Heart right ventricle (tissue), 16 donors: ENCODE measurements at regions not wholly inside any gene's neighbourhood (a gene's known extent, or its start where the extent isn't known, plus 50 kb on each side); places are given as distances from the start of the nearest gene placed in this dataset.

ENCODE experiments used
- ATAC-seq, 8 donors: fragments of 200-7000 bp; cut with Tn5 transposase; one replicate each; pipeline ENCODE4 v1.9.1; 2020; ENCODE audit warnings: mild to moderate bottlenecking in 8 of 8, moderate library complexity in 8 of 8, moderate number of reproducible peaks in 1 of 8
- DNase-seq, 2 donors: peaks; one replicate each; pipeline ENCODE4 v3.0.0-alpha.2; 2020
- H3K27ac ChIP-seq, 10 donors: fragments of 200-600 bp; sonication (generic) in 2 of 10; one replicate each; pipeline versions ENCODE4 v1.5.0 to v1.8.0; 2020 to 2022; ENCODE audit warnings: mild to moderate bottlenecking in 3 of 10
- H3K27me3 ChIP-seq, 7 donors: fragments of 200-600 bp; one replicate each; pipeline ENCODE4 v1.8.0; 2021 to 2022; ENCODE audit warnings: mild to moderate bottlenecking in 2 of 7
- H3K36me3 ChIP-seq, 9 donors: fragments of 200-600 bp; sonication (generic) in 1 of 9; one replicate each; pipeline versions ENCODE4 v1.5.0 to v1.8.0; 2020 to 2022; ENCODE audit warnings: mild to moderate bottlenecking in 2 of 9
- H3K4me1 ChIP-seq, 9 donors: fragments of 200-600 bp; sonication (generic) in 1 of 9; one replicate each; pipeline versions ENCODE4 v1.5.0 to v1.8.0; 2020 to 2022; ENCODE audit warnings: mild to moderate bottlenecking in 4 of 9
- H3K4me3 ChIP-seq, 10 donors: fragments of 200-600 bp; sonication (generic) in 2 of 10; one replicate each; pipeline versions ENCODE4 v1.5.0 to v1.8.0; 2020 to 2022; ENCODE audit warnings: mild to moderate bottlenecking in 7 of 10, moderate library complexity in 2 of 10
- H3K9me3 ChIP-seq, 11 donors: fragments of 200-600 bp in 10 of 11; sonication (generic) in 2 of 11; one replicate each; pipeline versions ENCODE4 v1.5.0 to v1.8.0; 2013 to 2022; ENCODE audit warnings: mild to moderate bottlenecking in 2 of 11, control low read depth in 1 of 11, moderate library complexity in 1 of 11
- CTCF ChIP-seq, 9 donors: fragments of 200-600 bp; sonication (generic) in 2 of 9; IDR thresholded peaks; one replicate each; pipeline versions ENCODE4 v1.5.0 to v1.8.0; 2021 to 2022; ENCODE audit warnings: antibody characterized with exemption in 9 of 9, mild to moderate bottlenecking in 5 of 9, moderate library complexity in 1 of 9
- WGBS, 2 donors: extraction: QIAGEN DNeasy Blood & Tissue Kit; methylation state at CpG; one replicate each; pipeline ENCODE4 v1.1.7; 2013; ENCODE audit warnings: inconsistent platforms in 1 of 2; 5-methylcytosine and 5-hydroxymethylcytosine counted together
- intact Hi-C, 10 donors: fragments of 100-400 bp; cut with DNase I; formaldehyde crosslinking; loops; one replicate each; pipeline versions ENCODE4 v1.11.1 to v1.14.2; 2022
- donor health status: Arrhythmogenic right ventricular cardiomyopathy.
- donor health status: ischemic (EF 13 %, LVEDD 7.1; RV severe dilation, severe dysfunction).
- donor health status: healthy with polysubstance abuse.
- donor health status: DM: no; HTN: yes; CAD: no.
- donor health status: DM: no; HTN: no; CAD: no.
- donor health status: ischemic (EF 25% LVEDD 6.9; RV normal size, moderate dysfunction).
- donor health status: ischemic (EF 25% LVEDD 5.7; RV mildly dilated, moderate dysfunction).
- donor health status: healthy.
- donor health status: DM: yes; HTN: yes; CAD: no.
- donor health status: Ischemic cardiomyopathy.
- donor health status: ischemic (EF 35%, LVEDD 5.7; RV mildly dilated, moderate dysfunction).
- donor health status: nonischemic (EF 11% LVEDD 7.7; RV severe dilation, severe dysfunction).
- donor health status: DM: yes; HTN: yes; CAD: no.
- donor health status: PGD.
- donor health status: ischemic (EF 29% LVEDD 5.4; RV normal size, mild dysfunction).
- donor health status: nonischemic (EF 23%, LVEDD 6.1; RV moderate dilation, normal function).

- 38 to 39% methylated on average over 2 of the region's 2 CpGs for WGBS, 2 donors
- no peak for DNase-seq
- intact Hi-C loops = loop anchor here in 2 of 10 donors (10.0 kb wide), 3 partner anchors 268 to 298 kb away; partner anchors contain the start of gene MN1 (in 1 of the 2)
- H3K36me3 ChIP-seq = no peaks in the 10 kb centered on the region
- no peaks in the 10 kb centered on the region for H3K27me3 ChIP-seq
- H3K4me1 ChIP-seq = peaks cover 0 to 27% (median 10%) of the 10 kb centered on the region in 9 donors
- peak overlapping the region in 6 of 10 donors; percentile 33 to 81 (median 56) for H3K27ac ChIP-seq
- no peak for ATAC-seq
- H3K4me3 ChIP-seq = no peak overlapping the region
- H3K9me3 ChIP-seq = peaks cover 0 to 24% (median 0%) of the 10 kb centered on the region in 11 donors
- no peak for TF ChIP-seq CTCF (IDR thresholded peaks at IDR 0.05)
These were observed 288.5 kb downstream of the MN1 start for GRCh38 chr22:27513021-27513420.

DNA sequence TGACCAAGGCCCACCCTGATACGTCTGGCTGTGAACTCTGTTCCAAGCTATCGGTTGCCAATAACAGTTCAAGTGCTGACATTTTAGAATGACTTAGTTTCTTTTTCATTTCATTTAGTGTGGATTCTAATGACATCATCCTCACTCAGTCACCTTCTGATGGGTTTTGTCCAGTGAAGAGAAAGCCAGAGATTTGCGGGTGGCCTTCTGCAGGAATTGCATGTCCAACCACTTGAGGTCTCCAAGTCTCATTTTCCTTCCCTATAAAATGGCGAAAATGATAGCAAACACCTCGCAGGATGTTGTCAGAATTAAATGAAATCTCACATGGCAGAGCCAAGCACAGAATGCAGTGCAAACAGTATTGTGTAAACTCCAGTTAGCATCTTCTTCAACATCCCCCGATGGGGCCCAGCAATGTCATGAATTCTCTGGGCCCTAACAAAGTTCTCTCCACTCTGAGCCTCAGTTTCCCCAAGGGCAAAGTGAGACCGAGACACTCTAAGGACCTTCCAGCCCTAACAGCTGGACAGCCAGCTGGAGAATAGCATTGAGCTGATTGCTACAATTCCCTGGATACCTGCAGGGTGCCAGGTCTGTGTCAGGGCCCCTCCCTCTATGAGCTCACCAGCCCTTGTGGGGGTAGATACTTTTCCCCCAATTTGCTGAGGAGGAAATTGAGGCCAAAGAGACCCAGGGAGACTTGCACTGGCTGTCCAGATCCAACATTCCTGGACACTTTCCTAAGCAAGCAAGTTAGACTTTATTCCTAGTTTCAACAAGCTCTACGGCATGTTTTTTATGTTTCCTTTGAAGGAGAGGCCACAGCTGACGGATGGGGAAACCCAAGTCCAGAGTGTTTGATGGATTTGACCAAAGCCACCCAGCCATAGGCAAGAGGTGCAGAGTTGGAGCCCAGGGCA lies 286.7 kb downstream of the MN1 start:
- DNase-seq (peak; percentile 49 to 73), ATAC-seq (peak; percentile 66 to 81 (median 73))
- Histone ChIP-seq H3K36me3 (no peaks in the 10 kb centered on the region), H3K27ac (peak overlapping the region in 8 of 10 donors; percentile 9 to 81 (median 62)), H3K9me3 (peaks cover 0 to 16% (median 0%) of the 10 kb centered on the region in 11 donors), H3K27me3 (no peaks in the 10 kb centered on the region), H3K4me3 (no peak overlapping the region), H3K4me1 (peaks cover 0 to 30% (median 10%) of the 10 kb centered on the region in 9 donors)
- 64 to 71% methylated on average over 9 of the region's 9 CpGs for WGBS, 2 donors
- intact Hi-C loops = loop anchor here in 3 of 10 donors (2.0 to 10.0 kb wide), 5 partner anchors 62 to 300 kb away; partner anchors contain the start of gene MN1 (in 1 of the 3)
- peak in 2 of 9 donors; percentile 3 to 9 for TF ChIP-seq CTCF (IDR thresholded peaks at IDR 0.05)

DNA sequence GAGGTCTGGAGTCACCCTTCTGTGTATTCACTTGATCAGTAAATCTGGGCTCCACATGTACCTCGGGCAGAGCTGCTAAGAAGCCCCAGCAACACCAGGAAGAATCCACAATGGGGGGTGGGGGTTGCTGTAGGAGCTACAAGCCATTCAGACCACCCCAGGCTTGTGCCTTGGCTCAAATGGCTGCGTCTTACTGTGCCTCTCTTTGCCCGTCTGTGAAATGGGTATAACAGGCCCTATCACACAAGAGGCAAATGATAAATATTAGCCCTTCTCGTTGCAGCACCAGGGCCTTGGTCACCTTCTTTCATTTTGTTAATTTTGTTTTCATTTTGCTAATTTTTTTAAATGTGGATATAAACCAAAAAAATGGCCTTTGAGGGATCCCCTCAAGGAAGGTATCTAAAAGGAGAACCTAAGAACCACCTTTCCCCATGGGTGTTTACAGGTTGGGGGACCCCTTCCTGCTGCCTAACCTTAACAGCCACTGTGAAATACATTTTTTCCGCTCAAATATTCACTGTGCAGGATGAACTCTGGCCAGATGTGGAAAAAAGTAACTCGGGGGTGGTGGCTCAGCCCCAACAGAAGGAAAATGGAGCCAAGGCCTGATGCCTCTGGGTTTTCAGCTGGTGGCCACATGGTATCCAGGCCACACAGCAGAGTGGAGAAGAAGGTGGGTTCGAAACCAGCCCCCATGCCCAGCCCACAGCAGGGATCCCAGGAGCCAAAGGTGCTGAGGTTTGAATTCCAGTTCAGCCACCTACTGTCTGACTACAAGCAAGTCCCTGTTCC lies 284.0 kb downstream of the MN1 start:
- no peak for ATAC-seq
- peaks cover 0 to 21% (median 4%) of the 10 kb centered on the region in 9 donors for H3K4me1 ChIP-seq
- 84 to 91% methylated on average over 7 of the region's 7 CpGs for WGBS, 2 donors
- no peak overlapping the region for H3K4me3 ChIP-seq
- H3K27me3 ChIP-seq = peaks cover 0 to 12% (median 0%) of the 10 kb centered on the region in 7 donors
- no peak for DNase-seq
- H3K27ac ChIP-seq = no peak overlapping the region
- intact Hi-C loops = loop anchor here in 2 of 10 donors (2.0 to 10.0 kb wide), 5 partner anchors 57 to 303 kb away; partner anchors contain the start of gene MN1 (in 1 of the 2)
- no peak for TF ChIP-seq CTCF (IDR thresholded peaks at IDR 0.05)
- H3K36me3 ChIP-seq = no peaks in the 10 kb centered on the region
- peaks cover 0 to 16% (median 0%) of the 10 kb centered on the region in 11 donors for H3K9me3 ChIP-seq
